NCI-H774 (cell line): ENCODE measurements at regions not wholly inside any gene's neighbourhood (a gene's known extent, or its start where the extent isn't known, plus 50 kb on each side); places are given as distances from the start of the nearest gene placed in this dataset.
"Not testable (repeated sequence)": the region's sequence is repeated elsewhere in the genome, so short reads cannot be mapped to it uniquely, and the experiment has no call there.

Experiments
- DNase-seq: peaks from one replicate; lab custom pipeline; 2025; lab: John Stamatoyannopoulos, UW

GRCh38 chr5:153372425-153373129 is 117.9 kb upstream of the GRIA1 start:
- peak; percentile 89 for DNase-seq

- no peak for DNase-seq
Measured at GRCh38 chr5:153373130-153373498, 117.4 kb upstream of the GRIA1 start.

- DNase-seq = not testable (repeated sequence)
Measured at GRCh38 chr5:153381630-153382029, 108.8 kb upstream of the GRIA1 start.

- DNase-seq = no peak
Measured at GRCh38 chr5:153390569-153390968, 99.9 kb upstream of the GRIA1 start.

GRCh38 chr5:153399595-153399994 is 90.9 kb upstream of the GRIA1 start:
- DNase-seq = no peak

- DNase-seq = no peak
Measured at GRCh38 chr5:153400931-153401330, 89.5 kb upstream of the GRIA1 start.

GRCh38 chr5:153402550-153402949 is 87.9 kb upstream of the GRIA1 start:
- no peak for DNase-seq

GRCh38 chr5:153403470-153403869 is 87.0 kb upstream of the GRIA1 start:
- no peak for DNase-seq

GRCh38 chr5:153404747-153405146 is 85.7 kb upstream of the GRIA1 start:
- DNase-seq = no peak

GRCh38 chr5:153421676-153422075 is 68.8 kb upstream of the GRIA1 start:
- DNase-seq = no peak

GRCh38 chr5:153425914-153426313 is 64.6 kb upstream of the GRIA1 start:
- DNase-seq = no peak

- no peak for DNase-seq
Measured at GRCh38 chr5:153429761-153430380, 60.6 kb upstream of the GRIA1 start.

- DNase-seq = no peak
Measured at GRCh38 chr5:153432583-153432982, 57.9 kb upstream of the GRIA1 start.

- DNase-seq = no peak
Measured at GRCh38 chr5:153437251-153437650, 53.2 kb upstream of the GRIA1 start.

- no peak for DNase-seq
Measured at GRCh38 chr5:153439130-153439529, 51.3 kb upstream of the GRIA1 start.
